ENCODE measurements at regions not wholly inside any gene's neighbourhood (a gene's known extent, or its start where the extent isn't known, plus 50 kb on each side); places are given as distances from the start of the nearest gene placed in this dataset.

GRCh38 chr20:22471156-22471836 is 113.1 kb downstream of the FOXA2 start:
- no peaks in the 10 kb centered on the region for H3K27me3 ChIP-seq (ENCODE audit: control insufficient read depth in 2 of 2, insufficient read depth in 2 of 2, low read length in 2 of 2)
- 100% methylated on average over 6 of the region's 9 CpGs for WGBS (ENCODE audit: insufficient coverage)
- Mint-ChIP-seq H3K27me3 (ENCODE audit: low read depth in 3 of 3) (peaks cover 2 to 9% (median 8%) of the 10 kb centered on the region in 3 donors), H3K4me3 (no peak overlapping the region), H3K4me1 (no peaks in the 10 kb centered on the region), H3K36me3 (no peaks in the 10 kb centered on the region), H3K27ac (no peak overlapping the region), H3K9me3 (peaks cover 0 to 2% (median 0%) of the 10 kb centered on the region in 7 donors)
- no peak overlapping the region for H3K4me3 ChIP-seq (replicated peaks in 1 of 3; ENCODE audit: low read depth in 2 of 3, low read length in 3 of 3)
- H2AFZ ChIP-seq (ENCODE audit: insufficient read depth, low read depth, low read length, poor library complexity, severe bottlenecking): no peak overlapping the region
- H3K79me2 ChIP-seq (ENCODE audit: insufficient read depth, low read length): no peaks in the 10 kb centered on the region
- H3K4me1 ChIP-seq (ENCODE audit: control insufficient read depth in 1 of 2, insufficient read depth in 2 of 2, low read length in 2 of 2): no peaks in the 10 kb centered on the region
- H3K4me2 ChIP-seq (replicated peaks; ENCODE audit: extremely low read depth, low read length, poor library complexity, severe bottlenecking): no peak overlapping the region
- no peak for DNase-seq
- H3K36me3 ChIP-seq (replicated peaks in 1 of 2; ENCODE audit: control insufficient read depth in 1 of 2, insufficient read depth in 2 of 2, low read length in 2 of 2): no peaks in the 10 kb centered on the region
- H3K9me3 ChIP-seq (replicated peaks in 1 of 2; ENCODE audit: control insufficient read depth in 1 of 2, insufficient read depth in 1 of 2, low read length in 2 of 2): no peaks in the 10 kb centered on the region
- H4K20me1 ChIP-seq (ENCODE audit: insufficient read depth, low read length): no peaks in the 10 kb centered on the region
- H3K9ac ChIP-seq (ENCODE audit: insufficient read depth, low read length, poor library complexity, severe bottlenecking): no peak overlapping the region
- no peak overlapping the region for H3K27ac ChIP-seq (ENCODE audit: low read depth in 1 of 2, low read length in 2 of 2)
- intact Hi-C loops (cut with micrococcal nuclease): no loop called here
- TF ChIP-seq CTCF (IDR thresholded peaks at IDR 0.05): no peak

- DNase-seq: no peak
- H2AFZ ChIP-seq (ENCODE audit: insufficient read depth, low read depth, low read length, poor library complexity, severe bottlenecking): no peak overlapping the region
- WGBS (ENCODE audit: insufficient coverage): no CpG with 5 or more reads among the region's 1 CpG
- no peaks in the 10 kb centered on the region for H3K79me2 ChIP-seq (ENCODE audit: insufficient read depth, low read length)
- TF ChIP-seq CTCF (IDR thresholded peaks at IDR 0.05): no peak
- Mint-ChIP-seq H3K27me3 (ENCODE audit: low read depth in 3 of 3) (peaks cover 3 to 9% (median 9%) of the 10 kb centered on the region in 3 donors), H3K9me3 (peaks cover 0 to 2% (median 0%) of the 10 kb centered on the region in 7 donors), H3K4me3 (no peak overlapping the region), H3K36me3 (no peaks in the 10 kb centered on the region), H3K27ac (no peak overlapping the region), H3K4me1 (no peaks in the 10 kb centered on the region)
- H3K4me2 ChIP-seq (replicated peaks; ENCODE audit: extremely low read depth, low read length, poor library complexity, severe bottlenecking): no peak overlapping the region
- H3K9me3 ChIP-seq (replicated peaks in 1 of 2; ENCODE audit: control insufficient read depth in 1 of 2, insufficient read depth in 1 of 2, low read length in 2 of 2): no peaks in the 10 kb centered on the region
- H4K20me1 ChIP-seq (ENCODE audit: insufficient read depth, low read length): no peaks in the 10 kb centered on the region
- no peak overlapping the region for H3K27ac ChIP-seq (ENCODE audit: low read depth in 1 of 2, low read length in 2 of 2)
- no peaks in the 10 kb centered on the region for H3K36me3 ChIP-seq (replicated peaks in 1 of 2; ENCODE audit: control insufficient read depth in 1 of 2, insufficient read depth in 2 of 2, low read length in 2 of 2)
- no peaks in the 10 kb centered on the region for H3K4me1 ChIP-seq (ENCODE audit: control insufficient read depth in 1 of 2, insufficient read depth in 2 of 2, low read length in 2 of 2)
- H3K9ac ChIP-seq (ENCODE audit: insufficient read depth, low read length, poor library complexity, severe bottlenecking): no peak overlapping the region
- no peak overlapping the region for H3K4me3 ChIP-seq (replicated peaks in 1 of 3; ENCODE audit: low read depth in 2 of 3, low read length in 3 of 3)
- intact Hi-C loops (cut with micrococcal nuclease): no loop called here
- H3K27me3 ChIP-seq (ENCODE audit: control insufficient read depth in 2 of 2, insufficient read depth in 2 of 2, low read length in 2 of 2): no peaks in the 10 kb centered on the region
Observed at GRCh38 chr20:22470620-22471026, 113.7 kb downstream of the FOXA2 start.

Measured in CD14-positive monocyte (primary cell).